ENCODE measurements at regions not wholly inside any gene's neighbourhood (a gene's known extent, or its start where the extent isn't known, plus 50 kb on each side); places are given as distances from the start of the nearest gene placed in this dataset.
A peak's percentile ranks its signal among the peaks of the same experiment; 100 is the strongest.

DNA sequence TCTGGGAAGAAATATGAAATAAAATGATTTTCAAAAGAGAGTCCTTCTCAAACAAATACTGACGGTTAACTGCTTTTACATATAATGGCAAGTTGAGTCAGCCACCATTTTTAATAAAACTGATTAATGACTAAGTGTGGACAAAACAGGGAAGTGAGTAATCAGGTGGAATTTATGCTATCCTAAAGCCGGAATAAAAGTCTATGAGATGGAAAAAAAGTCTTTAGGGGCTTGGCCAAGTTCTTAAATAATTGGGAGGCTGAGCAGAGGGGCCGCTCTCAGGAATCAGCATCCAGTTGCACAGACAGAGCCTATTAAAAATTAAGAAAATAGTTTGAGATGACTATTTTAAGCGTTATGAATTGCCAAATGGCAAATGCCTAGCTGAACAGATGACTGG is 58.6 kb upstream of the AFF3 start:
- no peak overlapping the region for H3K4me3 ChIP-seq
- WGBS: 80% methylated on average over 4 of the region's 4 CpGs
- no peak overlapping the region for H3K27ac ChIP-seq
- peaks cover 15% of the 10 kb centered on the region for H3K4me1 ChIP-seq (replicated peaks)
- H3K36me3 ChIP-seq: no peaks in the 10 kb centered on the region
- no peaks in the 10 kb centered on the region for H3K9me3 ChIP-seq
- no peak for DNase-seq (ENCODE audit: low spot score)
- intact Hi-C loops (cut with DNase I): no loop called here
- no peaks in the 10 kb centered on the region for H3K27me3 ChIP-seq (replicated peaks; ENCODE audit: insufficient read depth)
- no peak for TF ChIP-seq POLR2A (IDR thresholded peaks at IDR 0.05)
- TF ChIP-seq POLR2AphosphoS5 (IDR thresholded peaks at IDR 0.05): no peak
- TF ChIP-seq CTCF (IDR thresholded peaks at IDR 0.05): no peak

GRCh38 chr2:100199421-100199820 is 57.0 kb upstream of the AFF3 start:
- H3K9me3 ChIP-seq: no peaks in the 10 kb centered on the region
- no peaks in the 10 kb centered on the region for H3K36me3 ChIP-seq
- H3K4me3 ChIP-seq: no peak overlapping the region
- intact Hi-C loops (cut with DNase I): loop anchor here (5.0 kb wide), 2 partner anchors 92 to 627 kb away; no protein-coding TSS in a partner anchor
- TF ChIP-seq CTCF (IDR thresholded peaks at IDR 0.05): no peak
- TF ChIP-seq POLR2A (IDR thresholded peaks at IDR 0.05): no peak
- no peak for TF ChIP-seq POLR2AphosphoS5 (IDR thresholded peaks at IDR 0.05)
- H3K27ac ChIP-seq: peak overlapping the region in 1 of 2 donors; percentile 76
- no peaks in the 10 kb centered on the region for H3K27me3 ChIP-seq (replicated peaks; ENCODE audit: insufficient read depth)
- no peak for DNase-seq (ENCODE audit: low spot score)
- peaks cover 15% of the 10 kb centered on the region for H3K4me1 ChIP-seq (replicated peaks)
- WGBS: 97% methylated on average over 5 of the region's 5 CpGs

DNA sequence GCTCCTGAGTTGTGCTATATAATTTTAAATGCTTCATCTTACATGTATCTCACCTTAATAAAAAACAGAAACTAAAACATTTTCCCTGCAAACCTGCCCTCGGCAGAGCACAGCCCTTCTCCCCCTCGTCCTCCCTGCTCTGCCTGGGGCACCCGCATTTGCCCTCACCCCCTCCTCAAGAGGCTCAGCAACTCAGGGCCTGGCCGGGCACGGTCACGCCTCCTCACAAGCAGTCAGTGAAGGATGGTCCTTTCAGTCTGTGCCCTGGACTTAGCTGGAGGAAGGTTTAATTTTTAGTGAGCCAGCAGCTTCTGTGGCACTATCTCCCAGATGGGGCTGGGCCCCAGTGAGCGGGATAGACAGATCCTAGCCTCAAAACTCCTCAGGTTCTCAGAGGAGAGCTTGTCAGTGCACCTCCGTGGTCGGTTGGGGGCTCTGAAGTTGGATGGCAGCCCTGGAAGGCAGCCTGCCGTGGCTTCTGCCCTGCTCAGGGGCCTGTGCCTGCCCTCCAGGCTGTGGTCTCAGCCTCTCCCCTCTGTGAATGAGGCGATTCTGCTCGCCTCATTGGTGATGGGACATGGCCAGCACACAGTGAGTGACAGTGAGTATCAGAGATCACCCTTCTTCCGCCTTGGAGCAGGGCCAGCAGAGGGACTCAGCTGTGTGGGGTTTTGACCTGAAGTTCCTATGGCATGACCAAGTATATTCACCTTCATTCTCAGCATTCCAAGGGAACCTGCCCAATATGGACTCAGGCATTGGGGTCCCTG is 56.3 kb upstream of the AFF3 start:
- no peaks in the 10 kb centered on the region for H3K27me3 ChIP-seq (replicated peaks; ENCODE audit: insufficient read depth)
- H3K4me1 ChIP-seq (replicated peaks): peaks cover 15% of the 10 kb centered on the region
- peak overlapping the region; percentile 76 to 83 for H3K27ac ChIP-seq
- H3K9me3 ChIP-seq: no peaks in the 10 kb centered on the region
- TF ChIP-seq POLR2AphosphoS5 (IDR thresholded peaks at IDR 0.05): no peak
- TF ChIP-seq POLR2A (IDR thresholded peaks at IDR 0.05): no peak
- no peak for TF ChIP-seq CTCF (IDR thresholded peaks at IDR 0.05)
- WGBS: 79% methylated on average over 13 of the region's 13 CpGs
- H3K36me3 ChIP-seq: no peaks in the 10 kb centered on the region
- no peak for DNase-seq (ENCODE audit: low spot score)
- intact Hi-C loops (cut with DNase I): loop anchor here (5.0 kb wide), 2 partner anchors 91 to 626 kb away; no protein-coding TSS in a partner anchor
- H3K4me3 ChIP-seq: no peak overlapping the region

DNA sequence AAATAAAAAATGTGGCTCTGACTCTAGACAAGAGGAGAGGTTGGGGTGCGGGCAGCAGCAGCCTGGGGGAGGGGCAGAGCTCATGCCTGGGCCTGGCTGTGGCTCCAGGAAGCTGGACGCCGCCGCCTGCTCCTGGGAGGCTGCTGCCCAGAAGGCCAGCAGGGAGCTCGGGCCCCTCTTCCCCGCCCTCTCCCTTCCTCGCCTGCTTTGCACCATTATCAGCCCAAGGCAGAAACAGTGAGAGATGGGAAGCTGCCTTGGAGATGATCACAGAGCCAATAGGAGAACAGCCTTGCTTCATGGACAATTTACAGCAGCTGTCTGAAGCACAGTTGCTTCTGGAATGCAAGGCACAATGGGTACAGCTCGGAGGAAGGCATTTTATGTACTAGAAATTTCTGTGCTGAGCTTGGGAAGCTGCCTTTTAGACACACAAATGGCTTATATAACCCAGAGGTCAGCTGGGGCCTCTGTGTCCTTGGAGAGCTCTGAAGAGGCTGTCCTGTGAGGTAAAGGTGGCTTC is 55.3 kb upstream of the AFF3 start:
- H3K4me3 ChIP-seq: no peak overlapping the region
- no peaks in the 10 kb centered on the region for H3K36me3 ChIP-seq
- DNase-seq (ENCODE audit: low spot score): peak; percentile 72
- peak overlapping the region; percentile 76 to 83 for H3K27ac ChIP-seq
- 11% methylated on average over 8 of the region's 8 CpGs for WGBS
- H3K4me1 ChIP-seq (replicated peaks): peaks cover 15% of the 10 kb centered on the region
- H3K9me3 ChIP-seq: no peaks in the 10 kb centered on the region
- TF ChIP-seq POLR2AphosphoS5 (IDR thresholded peaks at IDR 0.05) (no peak), CTCF (IDR thresholded peaks at IDR 0.05) (no peak), POLR2A (IDR thresholded peaks at IDR 0.05) (no peak)
- intact Hi-C loops (cut with DNase I): loop anchor here (5.0 kb wide), 2 partner anchors 90 to 625 kb away; no protein-coding TSS in a partner anchor
- no peaks in the 10 kb centered on the region for H3K27me3 ChIP-seq (replicated peaks; ENCODE audit: insufficient read depth)

Measured in prostate gland (tissue), 2 donors.